PFSK-1 (cell line): ENCODE measurements at regions not wholly inside any gene's neighbourhood (a gene's known extent, or its start where the extent isn't known, plus 50 kb on each side); places are given as distances from the start of the nearest gene placed in this dataset.

Source experiments
- POLR2AphosphoS5 ChIP-seq: IDR thresholded peaks from 2 replicates; pipeline ENCODE4 v1.6.1; 2012; ENCODE audit warnings: low read depth, mild to moderate bottlenecking, control low read depth, low read length, moderate library complexity
- REST ChIP-seq, 2 experiments: IDR thresholded peaks; 2 replicates each; pipeline versions ENCODE4 v1.6.1 to v1.8.0; 2011 to 2012; ENCODE audit warnings: low read depth in 2 of 2, low read length in 2 of 2, control low read depth in 1 of 2, inconsistent platforms in 1 of 2, mild to moderate bottlenecking in 1 of 2, moderate library complexity in 1 of 2; ENCODE audit not compliant: insufficient read depth in 1 of 2
- TAF1 ChIP-seq: IDR thresholded peaks from 2 replicates; pipeline ENCODE4 v1.6.1; 2012; ENCODE audit warnings: low read length, control low read depth, borderline replicate concordance; ENCODE audit not compliant: insufficient read depth

- TF ChIP-seq TAF1 (no peak), POLR2AphosphoS5 (no peak), REST (IDR thresholded peaks at IDR 0.05; ENCODE audit: insufficient read depth in 1 of 2, low read depth in 2 of 2, low read length in 2 of 2) (no peak)
Measured at GRCh38 chr19:56976995-56977906, 136.7 kb upstream of the PEG3 start.
